WTC11 (cell line): ENCODE measurements at regions not wholly inside any gene's neighbourhood (a gene's known extent, or its start where the extent isn't known, plus 50 kb on each side); places are given as distances from the start of the nearest gene placed in this dataset.

Experiments used
- ATAC-seq: fragments of 200-7000 bp; cut with Tn5 transposase; 2 replicates; pipeline ENCODE4 v1.10.0; 2021; ENCODE audit warnings: mild to moderate bottlenecking, moderate library complexity
- CTCF ChIA-PET: fragments of 300-600 bp; sonication (Branson Sonifier 250); formaldehyde crosslinking; loops from one replicate; lab custom pipeline; 2021; ENCODE audit warnings: antibody characterized with exemption; lab: Charles Lee
- POLR2A ChIA-PET: fragments of 350-600 bp; sonication (Branson Sonifier 250); formaldehyde crosslinking; loops from one replicate; lab custom pipeline; 2021; ENCODE audit warnings: antibody characterized with exemption; lab: Charles Lee
- DNase-seq: peaks from one replicate; pipeline ENCODE4 v3.0.0; 2021; ENCODE audit warnings: low spot score
- H3K27ac Mint-ChIP-seq: 2 replicates; pipeline ENCODE4 v1.8.0; 2021; ENCODE audit warnings: mixed read lengths
- H3K27me3 Mint-ChIP-seq: 2 replicates; pipeline ENCODE4 v1.8.0; 2021; ENCODE audit warnings: low read depth, mild to moderate bottlenecking, moderate library complexity, mixed read lengths
- H3K36me3 Mint-ChIP-seq: 2 replicates; pipeline ENCODE4 v1.8.0; 2021; ENCODE audit warnings: mixed read lengths
- H3K4me1 Mint-ChIP-seq: 2 replicates; pipeline ENCODE4 v1.8.0; 2022; ENCODE audit warnings: mixed read lengths
- H3K4me3 Mint-ChIP-seq: 2 replicates; pipeline ENCODE4 v1.8.0; 2021; ENCODE audit warnings: mild to moderate bottlenecking, moderate library complexity, mixed read lengths
- H3K9me3 Mint-ChIP-seq: 2 replicates; pipeline ENCODE4 v1.8.0; 2021; ENCODE audit warnings: mixed read lengths
- ATF6 ChIP-seq: sonication (generic); formaldehyde crosslinking; IDR thresholded peaks from 2 replicates; pipeline ENCODE4 v1.8.1; 2023; ENCODE audit warnings: mild to moderate bottlenecking, missing genetic modification reagents
- ERG ChIP-seq: fragments of 250-450 bp; sonication (Bioruptor Pico); IDR thresholded peaks from 2 replicates; pipeline ENCODE4 v1.8.0; 2021; ENCODE audit warnings: mild to moderate bottlenecking
- ETV6 ChIP-seq: sonication (generic); formaldehyde crosslinking; IDR thresholded peaks from 2 replicates; pipeline ENCODE4 v1.8.1; 2022; ENCODE audit warnings: mild to moderate bottlenecking, missing genetic modification reagents
- FOXK1 ChIP-seq: sonication (generic); formaldehyde crosslinking; IDR thresholded peaks from 2 replicates; pipeline ENCODE4 v1.8.0; 2022; ENCODE audit warnings: mild to moderate bottlenecking, moderate library complexity, missing genetic modification reagents
- GABPB1 ChIP-seq: sonication (generic); formaldehyde crosslinking; IDR thresholded peaks from 2 replicates; pipeline ENCODE4 v1.8.1; 2023; ENCODE audit warnings: mild to moderate bottlenecking, missing genetic modification reagents
- NFATC4 ChIP-seq: fragments of 250-450 bp; sonication (Bioruptor Pico); IDR thresholded peaks from 2 replicates; pipeline ENCODE4 v1.9.0; 2021; ENCODE audit warnings: mild to moderate bottlenecking
- ZNF281 ChIP-seq: sonication (generic); formaldehyde crosslinking; IDR thresholded peaks from 2 replicates; pipeline ENCODE4 v1.8.0; 2023; ENCODE audit warnings: mild to moderate bottlenecking, missing genetic modification reagents
- ZNF532 ChIP-seq: fragments of 250-450 bp; sonication (Bioruptor Pico); IDR thresholded peaks from 2 replicates; pipeline ENCODE4 v1.9.0; 2021; ENCODE audit warnings: mild to moderate bottlenecking, borderline replicate concordance
- TF ChIP-seq, protein P1 (sequence below): sonication (generic); formaldehyde crosslinking; IDR thresholded peaks from 2 replicates; pipeline ENCODE4 v1.8.0; 2022; ENCODE audit warnings: mild to moderate bottlenecking, missing genetic modification reagents
- TF ChIP-seq, protein P2 (sequence below): sonication (generic); formaldehyde crosslinking; conservative IDR thresholded peaks from 2 replicates; pipeline ENCODE4 v1.8.1; 2023; ENCODE audit warnings: mild to moderate bottlenecking, low read depth, missing genetic modification reagents, moderate library complexity
- TF ChIP-seq, protein P3 (sequence below): fragments of 250-450 bp; sonication (Bioruptor Pico); IDR thresholded peaks from 2 replicates; pipeline ENCODE4 v2.1.2; 2022; ENCODE audit warnings: mild to moderate bottlenecking, moderate library complexity
- TF ChIP-seq, protein P4 (sequence below): sonication (generic); formaldehyde crosslinking; IDR thresholded peaks from 2 replicates; pipeline ENCODE4 v1.8.0; 2022; ENCODE audit warnings: mild to moderate bottlenecking, missing genetic modification reagents

DNA sequence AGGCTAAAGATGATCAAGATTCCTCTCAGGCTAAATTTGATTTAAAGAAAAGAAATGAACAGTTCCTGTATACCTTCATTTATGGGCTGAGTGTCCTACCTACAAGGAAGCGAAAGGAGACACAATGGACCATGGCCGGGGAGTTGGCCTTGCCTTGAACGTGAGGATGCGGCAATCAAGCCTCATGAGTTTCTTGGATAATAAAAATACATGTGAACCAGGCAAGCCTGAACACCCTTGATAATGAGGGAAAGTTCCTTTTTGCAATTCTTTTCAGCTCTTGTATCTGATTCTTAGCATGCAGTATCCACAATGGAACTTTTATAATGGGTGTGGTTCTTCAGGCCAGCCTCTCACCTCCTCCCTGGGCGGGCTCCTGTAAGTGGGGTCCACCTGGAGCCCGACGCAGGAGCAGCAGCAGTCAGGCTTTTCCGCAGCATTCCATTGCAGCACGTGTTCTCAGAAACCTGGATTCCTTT is 83.8 kb downstream of the RNASET2 start (continued):
- TF ChIP-seq, protein P1, sequence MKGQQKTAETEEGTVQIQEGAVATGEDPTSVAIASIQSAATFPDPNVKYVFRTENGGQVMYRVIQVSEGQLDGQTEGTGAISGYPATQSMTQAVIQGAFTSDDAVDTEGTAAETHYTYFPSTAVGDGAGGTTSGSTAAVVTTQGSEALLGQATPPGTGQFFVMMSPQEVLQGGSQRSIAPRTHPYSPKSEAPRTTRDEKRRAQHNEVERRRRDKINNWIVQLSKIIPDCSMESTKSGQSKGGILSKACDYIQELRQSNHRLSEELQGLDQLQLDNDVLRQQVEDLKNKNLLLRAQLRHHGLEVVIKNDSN (CRISPR knock-in tag), result no peak

DNA sequence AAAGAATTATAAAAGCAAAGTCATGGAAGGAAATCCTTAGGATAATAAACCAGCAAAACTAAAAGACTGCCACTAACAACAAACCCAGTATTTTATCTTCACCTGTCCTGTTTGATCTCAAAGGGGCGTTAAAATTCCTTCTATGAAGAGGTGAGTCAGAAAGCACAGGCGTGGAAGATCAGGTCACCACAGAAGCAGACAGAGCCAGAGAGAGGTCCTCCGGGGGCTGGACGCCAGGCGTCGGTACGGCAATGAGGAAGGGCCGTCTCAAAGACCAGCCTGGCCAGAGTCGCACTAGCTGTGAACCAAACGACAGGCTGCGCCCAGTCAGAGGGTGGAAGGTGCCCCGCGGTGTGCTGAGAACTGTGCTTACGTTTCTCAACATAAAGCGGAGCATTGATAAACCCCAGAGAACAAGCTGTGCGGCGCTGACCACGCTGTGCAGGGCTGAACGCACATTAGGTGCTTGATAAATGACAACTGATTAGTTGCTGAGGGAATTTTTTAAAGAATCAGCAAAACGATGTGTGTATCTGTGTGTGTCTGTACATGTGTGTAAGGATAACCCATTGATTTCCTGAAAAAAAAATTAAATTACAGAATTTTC is 85.6 kb downstream of the RNASET2 start:
- no peak for ATAC-seq
- peaks cover 7% of the 10 kb centered on the region; the same call in 1 of the 2 replicates for H3K4me1 Mint-ChIP-seq
- DNase-seq, result no peak
- no peak overlapping the region for H3K4me3 Mint-ChIP-seq
- no peaks in the 10 kb centered on the region for H3K36me3 Mint-ChIP-seq
- H3K9me3 Mint-ChIP-seq, result no peaks in the 10 kb centered on the region
- ChIA-PET CTCF (no interaction called here), POLR2A (no interaction called here)
- no peak overlapping the region for H3K27ac Mint-ChIP-seq
- no peak for TF ChIP-seq ERG (CRISPR knock-in tag)
- no peak for TF ChIP-seq ZNF532 (CRISPR knock-in tag)
- TF ChIP-seq ATF6, result no peak
- TF ChIP-seq, all 79 proteins: peak for 0
- H3K27me3 Mint-ChIP-seq, result no peaks in the 10 kb centered on the region

DNA sequence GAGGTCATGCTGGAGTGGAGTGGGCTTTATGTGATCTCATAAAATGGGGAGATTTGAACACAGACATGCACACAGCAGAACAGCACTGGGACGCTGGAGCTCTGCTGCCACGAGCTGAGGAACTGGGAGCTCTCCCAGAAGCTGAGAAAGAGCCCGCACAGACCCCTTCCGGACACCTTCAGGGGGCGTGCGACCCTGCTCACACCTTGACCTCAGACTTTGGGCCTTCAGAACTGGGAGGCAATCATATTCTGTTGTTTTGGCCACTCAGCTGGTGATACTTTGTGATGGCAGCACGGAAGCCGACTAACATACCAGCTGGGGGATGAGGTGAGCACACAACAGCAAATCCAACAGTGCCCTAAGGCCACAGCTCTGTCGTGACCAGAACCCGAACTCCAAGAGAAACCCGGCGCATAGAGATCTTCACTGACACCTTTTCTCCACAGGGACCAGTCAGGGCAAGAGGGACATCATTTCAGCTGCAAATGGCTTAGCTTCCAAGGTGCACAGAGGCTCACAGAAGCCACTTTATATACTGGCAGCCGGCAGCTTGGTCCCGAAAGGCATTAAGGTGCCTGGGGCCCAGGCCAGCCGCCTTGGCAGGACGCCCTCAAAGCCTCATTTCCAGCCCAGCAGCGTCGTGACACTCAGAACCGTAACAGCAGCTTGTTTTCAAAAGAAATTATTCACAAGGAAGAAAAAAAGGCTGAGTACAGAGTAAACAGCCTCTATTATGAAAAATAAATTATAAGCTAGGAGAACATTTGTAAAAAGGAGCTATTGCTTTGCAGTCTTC is 89.3 kb downstream of the RNASET2 start:
- peaks cover under 1% of the 10 kb centered on the region for H3K4me1 Mint-ChIP-seq
- ChIA-PET POLR2A (no interaction called here), CTCF (interaction anchor here (0.8 to 2.2 kb wide), 3 partner anchors 14 to 92 kb away, joined by 3 to 10 read pairs (median 4); no protein-coding TSS in a partner anchor)
- no peaks in the 10 kb centered on the region for H3K9me3 Mint-ChIP-seq
- no peaks in the 10 kb centered on the region for H3K36me3 Mint-ChIP-seq
- no peak overlapping the region for H3K27ac Mint-ChIP-seq
- no peak overlapping the region for H3K4me3 Mint-ChIP-seq
- DNase-seq (no peak), ATAC-seq (no peak)
- peaks cover 15% of the 10 kb centered on the region for H3K27me3 Mint-ChIP-seq
- TF ChIP-seq, protein P2, sequence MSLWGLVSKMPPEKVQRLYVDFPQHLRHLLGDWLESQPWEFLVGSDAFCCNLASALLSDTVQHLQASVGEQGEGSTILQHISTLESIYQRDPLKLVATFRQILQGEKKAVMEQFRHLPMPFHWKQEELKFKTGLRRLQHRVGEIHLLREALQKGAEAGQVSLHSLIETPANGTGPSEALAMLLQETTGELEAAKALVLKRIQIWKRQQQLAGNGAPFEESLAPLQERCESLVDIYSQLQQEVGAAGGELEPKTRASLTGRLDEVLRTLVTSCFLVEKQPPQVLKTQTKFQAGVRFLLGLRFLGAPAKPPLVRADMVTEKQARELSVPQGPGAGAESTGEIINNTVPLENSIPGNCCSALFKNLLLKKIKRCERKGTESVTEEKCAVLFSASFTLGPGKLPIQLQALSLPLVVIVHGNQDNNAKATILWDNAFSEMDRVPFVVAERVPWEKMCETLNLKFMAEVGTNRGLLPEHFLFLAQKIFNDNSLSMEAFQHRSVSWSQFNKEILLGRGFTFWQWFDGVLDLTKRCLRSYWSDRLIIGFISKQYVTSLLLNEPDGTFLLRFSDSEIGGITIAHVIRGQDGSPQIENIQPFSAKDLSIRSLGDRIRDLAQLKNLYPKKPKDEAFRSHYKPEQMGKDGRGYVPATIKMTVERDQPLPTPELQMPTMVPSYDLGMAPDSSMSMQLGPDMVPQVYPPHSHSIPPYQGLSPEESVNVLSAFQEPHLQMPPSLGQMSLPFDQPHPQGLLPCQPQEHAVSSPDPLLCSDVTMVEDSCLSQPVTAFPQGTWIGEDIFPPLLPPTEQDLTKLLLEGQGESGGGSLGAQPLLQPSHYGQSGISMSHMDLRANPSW (CRISPR knock-in tag), result no peak
- TF ChIP-seq, protein P3, sequence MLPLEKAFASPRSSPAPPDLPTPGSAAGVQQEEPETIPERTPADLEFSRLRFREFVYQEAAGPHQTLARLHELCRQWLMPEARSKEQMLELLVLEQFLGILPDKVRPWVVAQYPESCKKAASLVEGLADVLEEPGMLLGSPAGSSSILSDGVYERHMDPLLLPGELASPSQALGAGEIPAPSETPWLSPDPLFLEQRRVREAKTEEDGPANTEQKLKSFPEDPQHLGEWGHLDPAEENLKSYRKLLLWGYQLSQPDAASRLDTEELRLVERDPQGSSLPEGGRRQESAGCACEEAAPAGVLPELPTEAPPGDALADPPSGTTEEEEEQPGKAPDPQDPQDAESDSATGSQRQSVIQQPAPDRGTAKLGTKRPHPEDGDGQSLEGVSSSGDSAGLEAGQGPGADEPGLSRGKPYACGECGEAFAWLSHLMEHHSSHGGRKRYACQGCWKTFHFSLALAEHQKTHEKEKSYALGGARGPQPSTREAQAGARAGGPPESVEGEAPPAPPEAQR (CRISPR knock-in tag), result no peak
- TF ChIP-seq ETV6 (CRISPR knock-in tag) (no peak), NFATC4 (no peak), GABPB1 (no peak), FOXK1 (CRISPR knock-in tag) (no peak), ZNF281 (CRISPR knock-in tag) (no peak)
- TF ChIP-seq, protein P4, sequence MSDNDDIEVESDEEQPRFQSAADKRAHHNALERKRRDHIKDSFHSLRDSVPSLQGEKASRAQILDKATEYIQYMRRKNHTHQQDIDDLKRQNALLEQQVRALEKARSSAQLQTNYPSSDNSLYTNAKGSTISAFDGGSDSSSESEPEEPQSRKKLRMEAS (CRISPR knock-in tag), result no peak
